ENCODE measurements at regions not wholly inside any gene's neighbourhood (a gene's known extent, or its start where the extent isn't known, plus 50 kb on each side); places are given as distances from the start of the nearest gene placed in this dataset.
A peak's percentile ranks its signal among the peaks of the same experiment; 100 is the strongest.

- peaks cover 5% of the 10 kb centered on the region for H3K4me1 Mint-ChIP-seq
These were observed 89.7 kb upstream of the SLC30A5 start for GRCh38 chr5:69004127-69004526.

More at GRCh38 chr5:69004127-69004526, 89.7 kb upstream of the SLC30A5 start:
- DNase-seq (ENCODE audit: low spot score), result no peak
- no peaks in the 10 kb centered on the region for H3K27me3 ChIP-seq (ENCODE audit: insufficient read depth)
- TF ChIP-seq, protein P1, sequence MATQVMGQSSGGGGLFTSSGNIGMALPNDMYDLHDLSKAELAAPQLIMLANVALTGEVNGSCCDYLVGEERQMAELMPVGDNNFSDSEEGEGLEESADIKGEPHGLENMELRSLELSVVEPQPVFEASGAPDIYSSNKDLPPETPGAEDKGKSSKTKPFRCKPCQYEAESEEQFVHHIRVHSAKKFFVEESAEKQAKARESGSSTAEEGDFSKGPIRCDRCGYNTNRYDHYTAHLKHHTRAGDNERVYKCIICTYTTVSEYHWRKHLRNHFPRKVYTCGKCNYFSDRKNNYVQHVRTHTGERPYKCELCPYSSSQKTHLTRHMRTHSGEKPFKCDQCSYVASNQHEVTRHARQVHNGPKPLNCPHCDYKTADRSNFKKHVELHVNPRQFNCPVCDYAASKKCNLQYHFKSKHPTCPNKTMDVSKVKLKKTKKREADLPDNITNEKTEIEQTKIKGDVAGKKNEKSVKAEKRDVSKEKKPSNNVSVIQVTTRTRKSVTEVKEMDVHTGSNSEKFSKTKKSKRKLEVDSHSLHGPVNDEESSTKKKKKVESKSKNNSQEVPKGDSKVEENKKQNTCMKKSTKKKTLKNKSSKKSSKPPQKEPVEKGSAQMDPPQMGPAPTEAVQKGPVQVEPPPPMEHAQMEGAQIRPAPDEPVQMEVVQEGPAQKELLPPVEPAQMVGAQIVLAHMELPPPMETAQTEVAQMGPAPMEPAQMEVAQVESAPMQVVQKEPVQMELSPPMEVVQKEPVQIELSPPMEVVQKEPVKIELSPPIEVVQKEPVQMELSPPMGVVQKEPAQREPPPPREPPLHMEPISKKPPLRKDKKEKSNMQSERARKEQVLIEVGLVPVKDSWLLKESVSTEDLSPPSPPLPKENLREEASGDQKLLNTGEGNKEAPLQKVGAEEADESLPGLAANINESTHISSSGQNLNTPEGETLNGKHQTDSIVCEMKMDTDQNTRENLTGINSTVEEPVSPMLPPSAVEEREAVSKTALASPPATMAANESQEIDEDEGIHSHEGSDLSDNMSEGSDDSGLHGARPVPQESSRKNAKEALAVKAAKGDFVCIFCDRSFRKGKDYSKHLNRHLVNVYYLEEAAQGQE (IDR thresholded peaks at IDR 0.05; ENCODE audit: unreplicated experiment), result no peak
- TF ChIP-seq NANOG (IDR thresholded peaks at IDR 0.05; ENCODE audit: borderline replicate concordance), result no peak
- no peak for TF ChIP-seq ZNF114 (CRISPR knock-in tag; IDR thresholded peaks at IDR 0.05)
- TF ChIP-seq ZNF331 (CRISPR knock-in tag; IDR thresholded peaks at IDR 0.05; ENCODE audit: low read depth), result no peak
- no peak for TF ChIP-seq EZH2phosphoT487 (IDR thresholded peaks at IDR 0.05; ENCODE audit: unreplicated experiment)
- TF ChIP-seq, protein P2, sequence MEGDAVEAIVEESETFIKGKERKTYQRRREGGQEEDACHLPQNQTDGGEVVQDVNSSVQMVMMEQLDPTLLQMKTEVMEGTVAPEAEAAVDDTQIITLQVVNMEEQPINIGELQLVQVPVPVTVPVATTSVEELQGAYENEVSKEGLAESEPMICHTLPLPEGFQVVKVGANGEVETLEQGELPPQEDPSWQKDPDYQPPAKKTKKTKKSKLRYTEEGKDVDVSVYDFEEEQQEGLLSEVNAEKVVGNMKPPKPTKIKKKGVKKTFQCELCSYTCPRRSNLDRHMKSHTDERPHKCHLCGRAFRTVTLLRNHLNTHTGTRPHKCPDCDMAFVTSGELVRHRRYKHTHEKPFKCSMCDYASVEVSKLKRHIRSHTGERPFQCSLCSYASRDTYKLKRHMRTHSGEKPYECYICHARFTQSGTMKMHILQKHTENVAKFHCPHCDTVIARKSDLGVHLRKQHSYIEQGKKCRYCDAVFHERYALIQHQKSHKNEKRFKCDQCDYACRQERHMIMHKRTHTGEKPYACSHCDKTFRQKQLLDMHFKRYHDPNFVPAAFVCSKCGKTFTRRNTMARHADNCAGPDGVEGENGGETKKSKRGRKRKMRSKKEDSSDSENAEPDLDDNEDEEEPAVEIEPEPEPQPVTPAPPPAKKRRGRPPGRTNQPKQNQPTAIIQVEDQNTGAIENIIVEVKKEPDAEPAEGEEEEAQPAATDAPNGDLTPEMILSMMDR (conservative IDR thresholded peaks at IDR 0.05; ENCODE audit: low read depth in 2 of 2), result no peak
- TF ChIP-seq, protein P3, sequence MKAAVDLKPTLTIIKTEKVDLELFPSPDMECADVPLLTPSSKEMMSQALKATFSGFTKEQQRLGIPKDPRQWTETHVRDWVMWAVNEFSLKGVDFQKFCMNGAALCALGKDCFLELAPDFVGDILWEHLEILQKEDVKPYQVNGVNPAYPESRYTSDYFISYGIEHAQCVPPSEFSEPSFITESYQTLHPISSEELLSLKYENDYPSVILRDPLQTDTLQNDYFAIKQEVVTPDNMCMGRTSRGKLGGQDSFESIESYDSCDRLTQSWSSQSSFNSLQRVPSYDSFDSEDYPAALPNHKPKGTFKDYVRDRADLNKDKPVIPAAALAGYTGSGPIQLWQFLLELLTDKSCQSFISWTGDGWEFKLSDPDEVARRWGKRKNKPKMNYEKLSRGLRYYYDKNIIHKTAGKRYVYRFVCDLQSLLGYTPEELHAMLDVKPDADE (IDR thresholded peaks at IDR 0.05), result no peak
- peaks cover 3% of the 10 kb centered on the region; the same call in 2 of the 3 replicates for H3K36me3 Mint-ChIP-seq (ENCODE audit: low read depth)
- no peaks in the 10 kb centered on the region for H3K9me3 Mint-ChIP-seq
- ATAC-seq, result no peak
- peaks cover 3% of the 10 kb centered on the region for H3K27me3 Mint-ChIP-seq (ENCODE audit: insufficient read depth, low read depth, poor library complexity)
- H3K9me2 ChIP-seq (ENCODE audit: insufficient read depth), result peaks cover 15% of the 10 kb centered on the region
- H3K4me3 Mint-ChIP-seq, result no peak overlapping the region
- H3K4me1 ChIP-seq (ENCODE audit: insufficient read depth), result peaks cover 4% of the 10 kb centered on the region; the same call in 1 of the 2 replicates
- H3K36me3 ChIP-seq (ENCODE audit: insufficient read depth), result no peaks in the 10 kb centered on the region
- peak overlapping the region; percentile 64; the same call in 1 of the 2 replicates for H2AFZ ChIP-seq
- H3K27ac ChIP-seq (ENCODE audit: low read depth), result no peak overlapping the region
- no peaks in the 10 kb centered on the region for H4K20me1 ChIP-seq (replicated peaks; ENCODE audit: insufficient read depth)
- no peak overlapping the region for H3K4me2 ChIP-seq
- H3K27ac Mint-ChIP-seq, result no peak overlapping the region
- H3F3A ChIP-seq (replicated peaks; ENCODE audit: low read depth), result no peaks in the 10 kb centered on the region
- no peak overlapping the region for H3K4me3 ChIP-seq
- no peaks in the 10 kb centered on the region for H3K79me2 ChIP-seq (replicated peaks; ENCODE audit: insufficient read depth)

Data from GM23338 (cell line).